K562 (cell line): ENCODE measurements at regions not wholly inside any gene's neighbourhood (a gene's known extent, or its start where the extent isn't known, plus 50 kb on each side); places are given as distances from the start of the nearest gene placed in this dataset.

ENCODE experiments used
- DPF2 ChIP-seq: fragments of 450-650 bp; IDR thresholded peaks from 2 replicates; pipeline ENCODE4 v1.6.1; 2016
- HNRNPH1 ChIP-seq: fragments of 200-400 bp; formaldehyde crosslinking; optimal IDR thresholded peaks from 2 replicates; pipeline ENCODE3; 2017; ENCODE audit warnings: low read depth, mild to moderate bottlenecking, low read length, moderate library complexity

DNA sequence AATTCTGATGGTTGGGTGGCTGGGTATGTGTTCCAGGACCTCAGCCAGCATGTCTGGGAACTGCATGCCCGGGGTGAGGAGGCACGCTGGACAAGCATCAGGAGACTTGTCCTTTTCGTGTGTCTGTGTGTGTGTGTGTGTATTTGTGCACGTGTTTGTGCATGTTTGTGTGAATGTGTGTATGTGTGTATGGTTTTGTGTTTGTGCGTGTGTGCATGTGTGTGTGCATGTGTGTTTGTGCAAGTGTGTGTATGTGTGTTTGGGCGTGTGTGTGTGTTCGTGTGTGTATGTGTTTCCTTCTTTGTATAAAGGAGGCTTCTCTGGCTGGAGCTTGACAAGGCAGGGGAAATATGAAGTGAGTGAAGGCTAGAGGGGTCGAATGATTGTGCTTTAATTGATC lies 491.5 kb downstream of the IRX1 start:
- TF ChIP-seq DPF2 (no peak), HNRNPH1 (no peak)
